HG03039 (cell line): ENCODE measurements at regions not wholly inside any gene's neighbourhood (a gene's known extent, or its start where the extent isn't known, plus 50 kb on each side); places are given as distances from the start of the nearest gene placed in this dataset.
"Not testable (repeated sequence)": the region's sequence is repeated elsewhere in the genome, so short reads cannot be mapped to it uniquely, and the experiment has no call there.

ENCODE experiments used
- ATAC-seq: cut with Tn5 transposase; IDR thresholded peaks from one replicate; pipeline ENCODE4 v1.9.1; 2021; ENCODE audit warnings: mild to moderate bottlenecking, moderate library complexity; ENCODE audit not compliant: unreplicated experiment

GRCh38 chr9:108430655-108431054, 425.1 kb downstream of the ACTL7B start:
- ATAC-seq, result no peak

- no peak for ATAC-seq
Measured at GRCh38 chr9:108427751-108428150, 428.0 kb downstream of the ACTL7B start.

DNA sequence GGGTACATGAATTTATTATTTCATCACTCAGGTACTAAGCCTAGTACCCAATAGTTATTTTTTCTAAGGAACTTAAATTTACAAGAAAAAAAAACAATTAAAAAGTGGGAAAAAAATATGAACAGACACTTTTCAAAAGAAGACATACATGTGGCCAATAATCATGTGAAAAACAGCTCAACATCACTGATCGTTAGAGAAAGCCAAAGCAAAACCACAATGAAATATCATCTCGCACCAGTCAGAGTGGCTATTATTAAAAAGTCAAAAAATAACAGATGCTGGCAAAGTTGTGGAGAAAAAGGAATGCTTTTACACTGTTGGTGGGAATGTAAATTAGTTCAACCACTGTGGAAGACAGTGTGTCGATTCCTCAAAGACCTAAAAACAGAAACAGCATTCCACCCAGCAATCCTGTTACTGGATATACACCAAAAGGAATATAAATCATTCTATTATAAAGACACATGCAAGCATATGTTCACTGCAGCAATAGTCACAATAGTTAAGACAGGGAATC, 429.3 kb downstream of the ACTL7B start:
- ATAC-seq, result not testable (repeated sequence)

GRCh38 chr9:108423433-108423832, 432.4 kb downstream of the ACTL7B start:
- no peak for ATAC-seq

GRCh38 chr9:108419379-108419778, 436.4 kb downstream of the ACTL7B start:
- ATAC-seq, result no peak

GRCh38 chr9:108417726-108418125, 438.1 kb downstream of the ACTL7B start:
- no peak for ATAC-seq

- ATAC-seq, result no peak
Measured at GRCh38 chr9:108417312-108417711, 438.5 kb downstream of the ACTL7B start.

GRCh38 chr9:108416324-108416723, 439.5 kb downstream of the ACTL7B start:
- ATAC-seq, result no peak

- no peak for ATAC-seq
Measured at GRCh38 chr9:108413809-108414208, 442.0 kb downstream of the ACTL7B start.

DNA sequence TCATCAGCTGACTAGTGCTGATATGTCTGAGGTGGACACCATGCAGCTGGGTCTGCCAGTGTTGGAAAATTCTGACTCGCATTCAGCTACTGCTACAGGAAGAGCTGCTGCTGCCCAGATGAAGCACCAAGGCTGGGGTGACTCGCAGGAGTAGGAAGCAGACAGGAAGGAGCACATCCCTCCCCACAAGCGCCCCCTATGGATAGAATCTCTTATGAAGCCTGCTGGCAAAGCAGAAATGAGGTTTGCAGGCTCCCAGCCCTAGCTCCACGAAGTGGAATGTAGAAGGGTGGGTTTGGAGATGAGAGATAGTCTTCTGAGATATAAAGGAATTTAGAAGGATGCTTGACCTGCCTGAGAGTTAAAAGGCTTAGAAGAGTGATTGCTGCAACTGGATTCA, 443.0 kb downstream of the ACTL7B start:
- no peak for ATAC-seq

DNA sequence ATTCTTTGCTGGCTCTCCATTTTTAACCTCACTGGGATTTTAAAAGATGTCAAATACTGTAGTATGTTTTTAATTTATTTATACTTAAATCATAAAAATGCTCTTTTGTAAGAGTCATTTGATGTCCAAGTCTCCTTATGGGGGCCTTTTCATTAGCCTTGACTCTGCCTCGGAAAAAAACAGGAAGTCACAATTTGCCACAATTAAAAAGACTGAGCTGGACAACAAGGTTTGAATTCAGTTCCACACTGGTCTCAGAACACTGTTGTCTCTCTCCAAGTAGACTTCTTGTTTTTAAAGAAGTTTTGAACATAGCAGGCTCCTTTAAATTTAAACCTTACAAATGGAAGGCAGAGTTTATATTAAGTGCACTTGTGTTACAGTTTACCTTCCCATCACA, 444.2 kb downstream of the ACTL7B start:
- no peak for ATAC-seq

GRCh38 chr9:108410161-108410560, 445.6 kb downstream of the ACTL7B start:
- no peak for ATAC-seq

- ATAC-seq, result no peak
Measured at GRCh38 chr9:108400297-108400696, 455.5 kb downstream of the ACTL7B start.

DNA sequence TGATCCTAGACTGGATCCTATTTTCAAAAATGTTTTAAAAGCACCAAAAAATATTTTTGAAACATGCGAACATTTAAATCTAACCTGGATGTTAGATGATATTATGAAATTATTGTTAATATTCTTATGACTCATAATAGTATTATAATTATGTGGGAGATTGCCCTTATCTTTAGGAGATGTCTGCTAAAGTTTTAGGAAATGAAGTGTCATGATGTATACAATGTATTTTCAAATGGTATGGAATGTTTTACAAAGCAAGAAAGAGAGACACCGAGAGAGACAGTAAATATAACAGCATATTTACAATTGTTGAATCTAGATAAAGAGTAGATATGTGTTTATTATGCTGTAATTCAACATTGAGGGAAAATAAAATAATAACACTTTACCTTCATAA, 455.9 kb downstream of the ACTL7B start:
- ATAC-seq, result no peak

DNA sequence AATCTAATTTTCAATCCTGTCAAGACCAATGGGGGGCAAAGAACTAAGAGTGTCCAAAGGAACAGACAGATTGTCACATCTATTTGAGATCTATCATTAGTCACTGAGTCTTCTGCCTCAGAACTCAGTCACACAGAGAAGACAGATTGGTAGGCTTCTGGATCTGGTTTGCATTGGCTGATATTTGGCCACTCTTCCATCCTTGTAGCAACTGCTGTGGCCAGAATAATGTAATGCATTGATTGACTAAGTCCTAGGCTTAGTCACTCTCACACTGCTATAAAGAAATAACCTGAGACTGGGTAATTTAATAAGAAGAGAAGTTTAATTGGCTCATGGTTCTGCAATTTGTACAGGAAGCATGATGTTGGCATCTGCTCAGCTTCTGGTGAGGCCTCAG, 458.5 kb downstream of the ACTL7B start:
- ATAC-seq, result no peak

GRCh38 chr9:108396611-108397010, 459.2 kb downstream of the ACTL7B start:
- ATAC-seq, result no peak

DNA sequence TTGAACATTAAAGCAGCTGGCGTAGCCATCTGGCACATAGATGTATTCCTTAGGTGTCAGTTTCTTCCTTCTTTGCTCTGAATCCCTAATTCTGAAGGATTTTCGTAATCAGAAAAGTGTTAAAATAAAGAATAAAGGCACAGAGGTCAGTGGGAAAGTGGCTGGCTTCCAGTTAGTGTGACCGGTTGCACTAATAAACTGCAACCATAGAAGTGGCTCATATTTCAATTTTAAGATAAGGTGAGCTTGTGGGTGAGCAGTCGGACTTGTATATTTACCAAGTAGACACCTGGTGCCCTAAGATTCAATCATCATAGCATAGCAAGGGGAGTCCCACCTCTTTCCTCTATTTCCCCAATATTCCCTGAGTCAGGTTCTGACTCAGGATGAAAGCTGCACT, 459.6 kb downstream of the ACTL7B start:
- ATAC-seq, result no peak

DNA sequence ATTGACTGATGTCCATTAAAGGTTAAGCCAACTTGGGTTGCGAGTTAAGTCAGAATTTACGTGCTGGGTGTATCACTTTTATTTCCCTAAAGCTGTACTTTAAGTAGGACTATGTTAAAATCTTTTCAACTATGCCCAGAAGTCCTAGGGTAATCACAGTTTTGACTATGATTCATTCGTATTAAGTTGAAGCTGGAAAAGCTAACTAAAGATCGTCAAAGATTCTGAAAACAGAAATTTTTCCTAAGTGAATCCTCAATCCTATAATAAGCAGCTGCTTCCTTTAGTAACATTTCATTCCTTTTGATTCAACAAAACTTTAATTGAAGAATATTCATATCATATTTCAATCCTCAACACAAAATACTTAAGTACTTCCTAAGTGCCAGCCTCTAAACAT, 460.4 kb downstream of the ACTL7B start:
- no peak for ATAC-seq

DNA sequence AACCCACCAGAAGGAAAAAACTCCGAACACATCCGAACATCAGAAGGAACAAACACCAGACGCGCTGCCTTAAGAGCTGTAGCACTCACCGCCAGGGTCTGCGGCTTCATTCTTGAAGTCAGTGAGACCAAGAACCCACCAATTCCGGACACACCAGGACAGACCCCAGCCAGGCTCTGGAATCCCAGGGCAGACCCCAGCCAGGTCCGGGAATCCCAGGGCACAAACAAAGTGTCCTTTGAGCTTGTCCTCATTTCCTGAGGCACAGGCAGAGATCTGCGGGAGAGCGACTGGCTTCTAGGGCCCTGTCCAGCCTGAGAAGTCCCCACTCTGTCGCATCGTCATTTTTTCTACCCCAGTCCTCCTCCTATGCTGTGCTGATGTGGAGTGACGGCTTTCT, 461.1 kb downstream of the ACTL7B start:
- no peak for ATAC-seq

- not testable (repeated sequence) for ATAC-seq
Measured at GRCh38 chr9:108393481-108394001, 462.2 kb downstream of the ACTL7B start.

- ATAC-seq, result no peak
Measured at GRCh38 chr9:108392877-108393276, 462.9 kb downstream of the ACTL7B start.

DNA sequence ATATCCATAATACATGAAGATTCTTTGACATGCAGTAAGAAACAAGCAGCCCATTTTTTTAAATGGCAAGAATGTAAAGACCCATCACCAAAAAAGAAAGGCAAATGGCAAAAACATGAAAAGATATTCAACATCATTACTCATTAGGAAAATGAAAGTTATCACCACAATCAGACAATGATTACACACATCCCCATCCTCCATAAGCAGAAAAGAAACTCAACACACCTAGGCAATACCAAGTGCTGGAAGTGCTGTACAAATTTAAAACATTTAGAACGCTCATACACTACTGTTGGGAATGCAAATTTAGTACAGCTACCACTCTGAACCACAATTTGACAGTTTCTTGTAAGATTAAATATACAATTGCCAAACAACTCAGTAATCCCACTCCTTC, 466.7 kb downstream of the ACTL7B start:
- no peak for ATAC-seq

GRCh38 chr9:108386859-108387384, 468.9 kb downstream of the ACTL7B start:
- ATAC-seq, result no peak
